ENCODE measurements at regions not wholly inside any gene's neighbourhood (a gene's known extent, or its start where the extent isn't known, plus 50 kb on each side); places are given as distances from the start of the nearest gene placed in this dataset.

DNA sequence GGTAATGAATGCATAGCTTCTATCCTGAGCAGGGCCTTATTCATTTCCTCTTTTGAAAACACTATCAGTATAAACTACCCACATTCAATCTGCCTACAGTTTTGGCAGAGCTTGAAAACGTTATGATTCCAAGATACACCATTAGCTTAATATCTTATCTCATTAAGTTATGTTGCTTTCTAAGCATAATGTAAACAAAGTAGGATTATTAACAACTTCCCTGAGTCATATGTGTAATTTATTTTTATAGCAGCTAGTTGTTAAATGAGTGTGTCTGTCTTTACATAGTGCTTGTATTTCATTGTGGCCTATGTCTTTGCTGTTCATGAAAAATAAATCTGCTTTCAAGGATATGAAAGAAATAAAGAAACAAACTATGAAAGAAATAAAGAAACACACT, 106.2 kb upstream of the DLX6 start:
- H3K4me1 ChIP-seq, result no peaks in the 10 kb centered on the region
- no peaks in the 10 kb centered on the region for H3K36me3 ChIP-seq
- H3K9me3 ChIP-seq, result no peaks in the 10 kb centered on the region
- no peaks in the 10 kb centered on the region for H3K27me3 ChIP-seq
- TF ChIP-seq, protein P1, sequence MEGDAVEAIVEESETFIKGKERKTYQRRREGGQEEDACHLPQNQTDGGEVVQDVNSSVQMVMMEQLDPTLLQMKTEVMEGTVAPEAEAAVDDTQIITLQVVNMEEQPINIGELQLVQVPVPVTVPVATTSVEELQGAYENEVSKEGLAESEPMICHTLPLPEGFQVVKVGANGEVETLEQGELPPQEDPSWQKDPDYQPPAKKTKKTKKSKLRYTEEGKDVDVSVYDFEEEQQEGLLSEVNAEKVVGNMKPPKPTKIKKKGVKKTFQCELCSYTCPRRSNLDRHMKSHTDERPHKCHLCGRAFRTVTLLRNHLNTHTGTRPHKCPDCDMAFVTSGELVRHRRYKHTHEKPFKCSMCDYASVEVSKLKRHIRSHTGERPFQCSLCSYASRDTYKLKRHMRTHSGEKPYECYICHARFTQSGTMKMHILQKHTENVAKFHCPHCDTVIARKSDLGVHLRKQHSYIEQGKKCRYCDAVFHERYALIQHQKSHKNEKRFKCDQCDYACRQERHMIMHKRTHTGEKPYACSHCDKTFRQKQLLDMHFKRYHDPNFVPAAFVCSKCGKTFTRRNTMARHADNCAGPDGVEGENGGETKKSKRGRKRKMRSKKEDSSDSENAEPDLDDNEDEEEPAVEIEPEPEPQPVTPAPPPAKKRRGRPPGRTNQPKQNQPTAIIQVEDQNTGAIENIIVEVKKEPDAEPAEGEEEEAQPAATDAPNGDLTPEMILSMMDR (IDR thresholded peaks at IDR 0.05; ENCODE audit: low read depth, low read length), result no peak
- DNase-seq, result no peak
- no peak overlapping the region for H3K4me3 ChIP-seq (ENCODE audit: low read depth, low read length)

DNA sequence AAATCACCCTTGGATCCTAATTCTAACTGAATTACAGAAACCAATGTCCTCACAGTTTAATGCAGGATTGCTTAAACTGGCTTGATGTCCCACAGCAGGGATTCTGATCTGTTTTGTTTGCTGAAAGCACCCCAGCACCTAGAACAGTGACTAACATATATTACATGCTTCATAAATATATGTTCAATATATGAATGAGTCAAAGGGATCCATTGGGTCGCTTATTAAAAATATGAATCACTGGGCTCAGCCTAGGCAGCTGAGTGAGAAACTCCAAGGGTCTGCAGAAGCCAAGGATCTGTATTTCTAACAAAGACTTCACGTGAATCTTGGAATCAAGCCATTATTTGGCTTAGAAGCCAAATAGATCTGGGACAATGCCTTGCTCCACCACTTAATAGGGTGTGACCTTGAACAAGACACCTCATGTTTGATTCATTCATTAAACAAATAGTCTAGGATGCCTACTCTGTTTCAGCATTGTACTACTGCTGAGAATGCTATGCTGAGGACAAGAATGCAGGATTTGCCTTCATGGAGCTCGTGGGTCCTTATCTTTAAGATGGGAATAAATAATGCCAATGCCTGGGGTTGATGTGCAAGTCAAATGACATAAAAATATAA, 103.4 kb upstream of the DLX6 start:
- H3K4me3 ChIP-seq (ENCODE audit: low read depth, low read length), result no peak overlapping the region
- DNase-seq, result no peak
- H3K9me3 ChIP-seq, result no peaks in the 10 kb centered on the region
- no peaks in the 10 kb centered on the region for H3K27me3 ChIP-seq
- H3K4me1 ChIP-seq, result no peaks in the 10 kb centered on the region
- TF ChIP-seq, protein P1 (IDR thresholded peaks at IDR 0.05; ENCODE audit: low read depth, low read length), result no peak
- H3K36me3 ChIP-seq, result no peaks in the 10 kb centered on the region

DNA sequence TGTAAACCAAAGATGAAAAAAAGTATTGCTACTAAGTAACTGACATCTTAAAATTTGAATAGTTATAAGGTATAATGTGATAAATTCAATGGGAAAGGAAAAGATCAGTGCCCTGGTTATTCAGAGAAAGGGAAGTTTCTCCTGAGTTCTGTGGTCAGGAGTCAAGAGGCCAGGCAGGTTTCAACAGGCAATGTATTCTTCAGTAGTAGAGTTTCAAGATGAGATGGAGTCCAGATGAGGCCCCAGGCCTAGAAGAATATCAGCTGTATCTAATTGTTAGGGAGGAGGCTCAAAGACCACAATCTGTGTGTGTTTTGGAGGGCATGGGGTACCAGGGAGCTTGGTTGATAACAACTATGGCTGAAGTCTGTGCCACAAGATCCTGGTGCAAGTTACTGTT, 101.4 kb upstream of the DLX6 start:
- TF ChIP-seq, protein P1 (IDR thresholded peaks at IDR 0.05; ENCODE audit: low read depth, low read length), result no peak
- no peak overlapping the region for H3K4me3 ChIP-seq (ENCODE audit: low read depth, low read length)
- no peaks in the 10 kb centered on the region for H3K36me3 ChIP-seq
- no peaks in the 10 kb centered on the region for H3K9me3 ChIP-seq
- H3K27me3 ChIP-seq, result no peaks in the 10 kb centered on the region
- no peak for DNase-seq
- no peaks in the 10 kb centered on the region for H3K4me1 ChIP-seq

DNA sequence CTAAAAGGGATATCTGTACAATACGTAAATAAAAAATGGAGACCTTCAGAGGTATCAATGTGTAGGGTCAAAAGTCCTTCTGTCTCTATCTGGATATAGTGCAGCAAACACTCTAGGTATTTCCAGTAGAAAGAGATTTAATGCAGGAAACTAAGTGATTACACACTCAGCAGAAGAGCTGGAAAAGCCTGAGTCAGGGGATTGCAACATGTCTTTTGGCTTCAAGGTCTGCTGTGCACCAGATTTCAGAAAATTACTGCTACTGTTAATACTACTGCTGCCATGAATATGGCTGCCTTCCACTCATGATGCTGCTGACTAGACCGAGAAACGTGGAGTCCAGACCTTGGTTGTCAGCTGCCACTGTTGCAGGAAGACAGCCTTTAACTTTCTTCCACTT, 94.9 kb upstream of the DLX6 start:
- TF ChIP-seq, protein P1 (IDR thresholded peaks at IDR 0.05; ENCODE audit: low read depth, low read length), result no peak

DNA sequence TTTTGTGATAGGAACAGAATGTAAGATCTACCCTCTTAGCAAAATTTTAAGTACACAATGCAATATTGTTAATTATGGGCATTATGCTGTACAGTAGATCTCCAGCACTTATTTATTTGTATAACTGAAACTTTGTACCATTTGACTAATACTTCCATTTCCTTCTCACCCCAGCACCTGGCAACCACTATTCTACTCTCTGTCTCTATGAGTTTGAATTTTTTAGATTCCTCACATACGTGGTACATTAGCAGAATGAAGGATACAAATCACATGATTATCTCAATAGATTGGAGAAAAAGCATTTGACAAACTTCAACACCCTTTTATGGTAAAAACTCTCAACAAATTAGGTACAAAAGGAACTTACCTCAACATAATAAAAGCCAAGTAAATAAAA, 90.3 kb upstream of the DLX6 start:
- Histone ChIP-seq H3K36me3 (no peaks in the 10 kb centered on the region), H3K27me3 (no peaks in the 10 kb centered on the region), H3K4me3 (ENCODE audit: low read depth, low read length) (no peak overlapping the region), H3K4me1 (no peaks in the 10 kb centered on the region), H3K9me3 (no peaks in the 10 kb centered on the region)
- no peak for DNase-seq
- TF ChIP-seq, protein P1 (IDR thresholded peaks at IDR 0.05; ENCODE audit: low read depth, low read length), result no peak

More for the DNA sequence above, 94.9 kb upstream of the DLX6 start:
- H3K4me1 ChIP-seq, result no peaks in the 10 kb centered on the region
- DNase-seq, result no peak
- no peaks in the 10 kb centered on the region for H3K9me3 ChIP-seq
- H3K36me3 ChIP-seq, result no peaks in the 10 kb centered on the region
- no peaks in the 10 kb centered on the region for H3K27me3 ChIP-seq
- H3K4me3 ChIP-seq (ENCODE audit: low read depth, low read length), result no peak overlapping the region

DNA sequence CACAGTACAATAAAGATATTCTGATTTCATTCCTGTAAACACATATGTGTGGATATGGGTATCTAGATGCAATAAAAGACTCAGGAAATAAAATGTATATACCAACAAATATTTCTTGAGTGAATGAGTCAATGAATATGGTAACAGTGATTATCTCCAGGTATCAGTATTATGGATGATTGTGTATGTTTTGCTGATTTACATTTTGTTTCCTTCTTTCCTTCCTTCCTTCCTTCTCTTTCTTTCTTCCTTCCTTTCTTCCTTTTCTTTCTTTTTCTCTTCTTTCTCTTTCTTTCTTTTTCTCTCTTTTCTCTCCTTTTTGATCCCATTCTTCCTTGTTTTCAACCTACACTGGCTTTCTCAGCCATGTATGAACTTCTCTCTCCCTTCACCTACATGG, 85.3 kb upstream of the DLX6 start:
- H3K36me3 ChIP-seq, result no peaks in the 10 kb centered on the region
- no peak for DNase-seq
- TF ChIP-seq, protein P1 (IDR thresholded peaks at IDR 0.05; ENCODE audit: low read depth, low read length), result no peak
- no peak overlapping the region for H3K4me3 ChIP-seq (ENCODE audit: low read depth, low read length)
- 0 out of 2 replicates have a peak, but pooled peaks cover 3% of the 10 kb centered on the region for H3K27me3 ChIP-seq
- no peaks in the 10 kb centered on the region for H3K4me1 ChIP-seq
- no peaks in the 10 kb centered on the region for H3K9me3 ChIP-seq
